Activated T-cell treated with anti-CD3 and anti-CD28 coated beads, Interleukin-2, amount 50 U/mL, for 72 hours (primary cell): ENCODE measurements at regions not wholly inside any gene's neighbourhood (a gene's known extent, or its start where the extent isn't known, plus 50 kb on each side); places are given as distances from the start of the nearest gene placed in this dataset.
"Not testable (repeated sequence)": the region's sequence is repeated elsewhere in the genome, so short reads cannot be mapped to it uniquely, and the experiment has no call there.

Experiments used
- ATAC-seq, 2 donors: fragments of 150-1000 bp; cut with Tn5 transposase; replicated peaks in 1 of 2; 2 replicates each; pipeline ENCODE4 v1.10.0; 2021; ENCODE audit warnings: moderate library complexity in 2 of 2, mild to moderate bottlenecking in 1 of 2
- DNase-seq, 2 donors: peaks; one replicate each; pipeline ENCODE4 v3.0.0; 2021 to 2022; ENCODE audit warnings: mixed read lengths in 1 of 2
- H3K27ac Mint-ChIP-seq: one replicate; pipeline ENCODE4 v1.8.0; 2022; ENCODE audit warnings: mild to moderate bottlenecking, moderate library complexity, mixed read lengths
- H3K27me3 Mint-ChIP-seq: one replicate; pipeline ENCODE4 v1.8.0; 2022; ENCODE audit warnings: low read depth, mixed read lengths
- H3K36me3 Mint-ChIP-seq, 2 donors: one replicate each; pipeline ENCODE4 v1.8.0; 2022; ENCODE audit warnings: mixed read lengths in 2 of 2, mild to moderate bottlenecking in 1 of 2; ENCODE audit not compliant: insufficient read depth in 2 of 2
- H3K4me1 Mint-ChIP-seq: one replicate; pipeline ENCODE4 v1.8.0; 2022; ENCODE audit warnings: low read depth, mixed read lengths
- H3K4me3 Mint-ChIP-seq, 2 donors: one replicate each; pipeline ENCODE4 v1.8.0; 2022; ENCODE audit warnings: mild to moderate bottlenecking in 2 of 2, mixed read lengths in 2 of 2, moderate library complexity in 2 of 2
- H3K9me3 Mint-ChIP-seq, 2 donors: one replicate each; pipeline ENCODE4 v1.8.0; 2022; ENCODE audit warnings: mixed read lengths in 2 of 2

GRCh38 chr3:19825193-19825592 lies 108.8 kb downstream of the EFHB start:
- Mint-ChIP-seq H3K27me3 (no peaks in the 10 kb centered on the region), H3K36me3 (peaks cover 0 to 4% of the 10 kb centered on the region in 2 donors), H3K27ac (no peak overlapping the region), H3K9me3 (peaks cover 3 to 7% of the 10 kb centered on the region in 2 donors), H3K4me3 (no peak overlapping the region), H3K4me1 (no peaks in the 10 kb centered on the region)
- DNase-seq = no peak
- ATAC-seq = no peak

- peaks cover 3 to 7% of the 10 kb centered on the region in 2 donors for H3K9me3 Mint-ChIP-seq
- no peak overlapping the region for H3K27ac Mint-ChIP-seq
- peaks cover 0 to 4% of the 10 kb centered on the region in 2 donors for H3K36me3 Mint-ChIP-seq
- no peak overlapping the region for H3K4me3 Mint-ChIP-seq
- H3K27me3 Mint-ChIP-seq = no peaks in the 10 kb centered on the region
- ATAC-seq (no peak), DNase-seq (no peak)
- H3K4me1 Mint-ChIP-seq = no peaks in the 10 kb centered on the region
These were observed 111.2 kb downstream of the EFHB start for GRCh38 chr3:19822805-19823204.

- Mint-ChIP-seq H3K27me3 (no peaks in the 10 kb centered on the region), H3K4me3 (no peak overlapping the region), H3K27ac (no peak overlapping the region), H3K9me3 (peaks cover 0 to 2% of the 10 kb centered on the region in 2 donors), H3K36me3 (no peaks in the 10 kb centered on the region), H3K4me1 (no peaks in the 10 kb centered on the region)
- ATAC-seq = no peak
- no peak for DNase-seq
These were observed 117.4 kb downstream of the EFHB start for GRCh38 chr3:19816631-19817030.

- Mint-ChIP-seq H3K4me3 (no peak overlapping the region), H3K9me3 (no peaks in the 10 kb centered on the region), H3K27me3 (no peaks in the 10 kb centered on the region), H3K27ac (no peak overlapping the region), H3K4me1 (no peaks in the 10 kb centered on the region), H3K36me3 (no peaks in the 10 kb centered on the region)
- DNase-seq = no peak
- ATAC-seq = no peak
These were observed 118.2 kb downstream of the EFHB start for GRCh38 chr3:19815805-19816204.

GRCh38 chr3:19813743-19814142 lies 120.3 kb downstream of the EFHB start:
- not testable (repeated sequence) for DNase-seq, H3K36me3 Mint-ChIP-seq, H3K27ac Mint-ChIP-seq, H3K9me3 Mint-ChIP-seq, H3K4me3 Mint-ChIP-seq, H3K4me1 Mint-ChIP-seq, H3K27me3 Mint-ChIP-seq, ATAC-seq

- no peaks in the 10 kb centered on the region for H3K27me3 Mint-ChIP-seq
- no peaks in the 10 kb centered on the region for H3K9me3 Mint-ChIP-seq
- H3K36me3 Mint-ChIP-seq = no peaks in the 10 kb centered on the region
- DNase-seq = no peak
- no peak for ATAC-seq
- no peaks in the 10 kb centered on the region for H3K4me1 Mint-ChIP-seq
- H3K27ac Mint-ChIP-seq = no peak overlapping the region
- no peak overlapping the region for H3K4me3 Mint-ChIP-seq
These were observed 122.3 kb downstream of the EFHB start for GRCh38 chr3:19811689-19812088.

GRCh38 chr3:19808834-19809233 lies 125.2 kb downstream of the EFHB start:
- Mint-ChIP-seq H3K36me3 (no peaks in the 10 kb centered on the region), H3K4me1 (no peaks in the 10 kb centered on the region), H3K27ac (no peak overlapping the region), H3K4me3 (no peak overlapping the region), H3K27me3 (no peaks in the 10 kb centered on the region), H3K9me3 (no peaks in the 10 kb centered on the region)
- ATAC-seq (no peak), DNase-seq (no peak)

- peaks cover 8 to 13% of the 10 kb centered on the region in 2 donors for H3K9me3 Mint-ChIP-seq
- ATAC-seq (no peak), DNase-seq (no peak)
- H3K4me1 Mint-ChIP-seq = no peaks in the 10 kb centered on the region
- no peaks in the 10 kb centered on the region for H3K27me3 Mint-ChIP-seq
- H3K4me3 Mint-ChIP-seq = no peak overlapping the region
- peaks cover 1% of the 10 kb centered on the region in 2 donors for H3K36me3 Mint-ChIP-seq
- no peak overlapping the region for H3K27ac Mint-ChIP-seq
These were observed 134.1 kb downstream of the EFHB start for GRCh38 chr3:19799887-19800286.

GRCh38 chr3:19799115-19799514 lies 134.9 kb downstream of the EFHB start:
- Mint-ChIP-seq H3K36me3 (peaks cover 1% of the 10 kb centered on the region in 2 donors), H3K4me1 (no peaks in the 10 kb centered on the region), H3K4me3 (no peak overlapping the region), H3K27me3 (no peaks in the 10 kb centered on the region), H3K9me3 (peaks cover 8 to 13% of the 10 kb centered on the region in 2 donors), H3K27ac (no peak overlapping the region)
- no peak for DNase-seq
- no peak for ATAC-seq

GRCh38 chr3:19798324-19798723 lies 135.7 kb downstream of the EFHB start:
- DNase-seq = no peak
- Mint-ChIP-seq H3K27me3 (no peaks in the 10 kb centered on the region), H3K36me3 (peaks cover 1% of the 10 kb centered on the region in 2 donors), H3K9me3 (peaks cover 8 to 10% of the 10 kb centered on the region in 2 donors), H3K27ac (no peak overlapping the region), H3K4me1 (no peaks in the 10 kb centered on the region), H3K4me3 (no peak overlapping the region)
- no peak for ATAC-seq

GRCh38 chr3:19792388-19792787 lies 141.6 kb downstream of the EFHB start:
- no peaks in the 10 kb centered on the region for H3K9me3 Mint-ChIP-seq
- no peak for ATAC-seq

GRCh38 chr3:19775765-19776164 lies 158.3 kb downstream of the EFHB start:
- H3K36me3 Mint-ChIP-seq = no peaks in the 10 kb centered on the region
- H3K27ac Mint-ChIP-seq = no peak overlapping the region
- H3K4me1 Mint-ChIP-seq = no peaks in the 10 kb centered on the region
- ATAC-seq (no peak), DNase-seq (no peak)
- no peaks in the 10 kb centered on the region for H3K9me3 Mint-ChIP-seq
- no peak overlapping the region for H3K4me3 Mint-ChIP-seq
- H3K27me3 Mint-ChIP-seq = peaks cover 6% of the 10 kb centered on the region

More at GRCh38 chr3:19792388-19792787, 141.6 kb downstream of the EFHB start:
- DNase-seq = no peak
- no peaks in the 10 kb centered on the region for H3K27me3 Mint-ChIP-seq
- no peaks in the 10 kb centered on the region for H3K4me1 Mint-ChIP-seq
- no peaks in the 10 kb centered on the region for H3K36me3 Mint-ChIP-seq
- H3K27ac Mint-ChIP-seq = no peak overlapping the region
- no peak overlapping the region for H3K4me3 Mint-ChIP-seq

- H3K4me1 Mint-ChIP-seq = no peaks in the 10 kb centered on the region
- H3K27ac Mint-ChIP-seq = no peak overlapping the region
- no peaks in the 10 kb centered on the region for H3K9me3 Mint-ChIP-seq
- peaks cover 6% of the 10 kb centered on the region for H3K27me3 Mint-ChIP-seq
- ATAC-seq (no peak), DNase-seq (no peak)
- no peak overlapping the region for H3K4me3 Mint-ChIP-seq
- no peaks in the 10 kb centered on the region for H3K36me3 Mint-ChIP-seq
These were observed 164.3 kb downstream of the EFHB start for GRCh38 chr3:19769694-19770093.

- ATAC-seq (no peak), DNase-seq (no peak)
- Mint-ChIP-seq H3K36me3 (no peaks in the 10 kb centered on the region), H3K9me3 (no peaks in the 10 kb centered on the region), H3K4me1 (no peaks in the 10 kb centered on the region), H3K4me3 (no peak overlapping the region), H3K27ac (no peak overlapping the region), H3K27me3 (no peaks in the 10 kb centered on the region)
These were observed 168.1 kb downstream of the EFHB start for GRCh38 chr3:19765954-19766353.
